ENCODE measurements at regions not wholly inside any gene's neighbourhood (a gene's known extent, or its start where the extent isn't known, plus 50 kb on each side); places are given as distances from the start of the nearest gene placed in this dataset.

GRCh38 chr12:58602736-58603135, 317.6 kb downstream of the LRIG3 start:
- TF ChIP-seq CTCF (conservative IDR thresholded peaks at IDR 0.05 in 1 of 2, IDR thresholded peaks at IDR 0.05 in 1 of 2; ENCODE audit: extremely low read depth in 1 of 2, insufficient read depth in 1 of 2, low read depth in 1 of 2, low read length in 2 of 2) (no peak), EZH2 (IDR thresholded peaks at IDR 0.05; ENCODE audit: borderline replicate concordance, low read length) (no peak)

Measured in mammary epithelial cell (primary cell).